ENCODE measurements at regions not wholly inside any gene's neighbourhood (a gene's known extent, or its start where the extent isn't known, plus 50 kb on each side); places are given as distances from the start of the nearest gene placed in this dataset.

- no peak overlapping the region for H2BK120ac ChIP-seq (ENCODE audit: low read depth, low read length)
- H3K56ac ChIP-seq (ENCODE audit: low read length), result no peak overlapping the region
- no peaks in the 10 kb centered on the region for H3K4me1 ChIP-seq (ENCODE audit: control insufficient read depth, low read depth, low read length)
- H3K36me3 ChIP-seq (ENCODE audit: control insufficient read depth, insufficient read depth, low read length), result no peaks in the 10 kb centered on the region
- no peak overlapping the region for H4K5ac ChIP-seq (ENCODE audit: low read length)
- no peak overlapping the region for H2BK15ac ChIP-seq (replicated peaks; ENCODE audit: low read depth)
- H3K4me2 ChIP-seq (ENCODE audit: low read length), result no peak overlapping the region
- no peak overlapping the region for H3K27ac ChIP-seq (ENCODE audit: low read depth, low read length)
- H3K23ac ChIP-seq (ENCODE audit: low read length), result no peak overlapping the region
- no peaks in the 10 kb centered on the region for H3K27me3 ChIP-seq (ENCODE audit: insufficient read depth, low read length, poor library complexity)
- H4K8ac ChIP-seq (ENCODE audit: low read depth, low read length), result no peak overlapping the region
- no CpG with 5 or more reads among the region's 3 CpGs for WGBS (ENCODE audit: extremely low coverage, insufficient coverage, low lambda C conversion rate)
- no peak overlapping the region for H2AK5ac ChIP-seq (ENCODE audit: low read length)
- no peak overlapping the region for H3K4me3 ChIP-seq (ENCODE audit: low read length)
- no peak overlapping the region for H2BK5ac ChIP-seq (ENCODE audit: low read length)
- no peak overlapping the region for H3K18ac ChIP-seq (ENCODE audit: low read length)
- DNase-seq, result no peak
- H3K79me1 ChIP-seq (ENCODE audit: low read length), result no peaks in the 10 kb centered on the region
- no peak overlapping the region for H3K4ac ChIP-seq (ENCODE audit: low read depth, low read length)
- H3K79me2 ChIP-seq (ENCODE audit: control insufficient read depth, insufficient read depth, low read length), result no peaks in the 10 kb centered on the region
- H3K9ac ChIP-seq (ENCODE audit: low read length), result no peak overlapping the region
Observed at GRCh38 chr2:75820693-75821092, 110.0 kb upstream of the GCFC2 start.

DNA sequence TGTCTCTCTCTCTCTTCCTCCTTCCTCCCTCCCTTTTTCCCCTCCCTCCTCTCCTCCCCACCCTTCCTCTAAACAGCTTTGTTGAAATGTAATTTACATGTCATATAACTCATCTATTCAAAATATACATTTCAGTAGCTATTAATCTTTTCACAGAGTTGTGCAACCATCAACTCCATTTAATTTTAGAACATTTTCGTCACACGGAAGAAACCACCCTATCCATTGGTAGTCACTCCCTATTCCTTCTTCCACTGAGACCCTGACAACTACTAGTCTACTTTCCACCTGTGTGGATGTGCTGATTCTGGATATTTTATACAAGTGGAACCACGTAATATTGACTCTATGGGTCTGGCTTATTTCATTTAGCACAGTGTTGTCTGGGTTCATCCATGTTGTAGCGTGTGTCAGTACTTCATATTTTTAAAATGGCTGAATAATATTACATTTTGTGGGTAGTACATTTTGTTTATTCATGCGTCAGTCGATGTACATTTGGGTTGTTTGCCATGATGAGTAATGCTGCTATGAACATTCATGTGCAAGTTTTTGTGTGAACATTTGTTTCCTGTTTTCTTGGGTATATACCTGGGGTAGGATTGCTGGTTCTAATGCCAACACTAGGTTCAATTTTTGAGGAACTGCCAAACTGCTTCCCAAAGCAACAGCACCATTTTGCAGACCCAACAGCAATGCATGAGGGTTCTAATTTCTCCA, 100.1 kb upstream of the GCFC2 start:
- Histone ChIP-seq H3K18ac (ENCODE audit: low read length) (no peak overlapping the region), H3K27me3 (ENCODE audit: insufficient read depth, low read length, poor library complexity) (no peaks in the 10 kb centered on the region), H2BK120ac (ENCODE audit: low read depth, low read length) (no peak overlapping the region), H3K79me2 (ENCODE audit: control insufficient read depth, insufficient read depth, low read length) (no peaks in the 10 kb centered on the region), H2BK5ac (ENCODE audit: low read length) (no peak overlapping the region), H3K79me1 (ENCODE audit: low read length) (no peaks in the 10 kb centered on the region), H3K27ac (ENCODE audit: low read depth, low read length) (no peak overlapping the region), H3K36me3 (ENCODE audit: control insufficient read depth, insufficient read depth, low read length) (no peaks in the 10 kb centered on the region), H3K4me2 (ENCODE audit: low read length) (no peak overlapping the region), H2BK15ac (replicated peaks; ENCODE audit: low read depth) (no peak overlapping the region), H4K5ac (ENCODE audit: low read length) (no peak overlapping the region), H3K4me1 (ENCODE audit: control insufficient read depth, low read depth, low read length) (no peaks in the 10 kb centered on the region), H3K9ac (ENCODE audit: low read length) (no peak overlapping the region), H3K23ac (ENCODE audit: low read length) (no peak overlapping the region), H2AK5ac (ENCODE audit: low read length) (no peak overlapping the region), H4K8ac (ENCODE audit: low read depth, low read length) (no peak overlapping the region), H3K56ac (ENCODE audit: low read length) (no peak overlapping the region), H3K4ac (ENCODE audit: low read depth, low read length) (no peak overlapping the region), H3K4me3 (ENCODE audit: low read length) (no peak overlapping the region)
- no CpG with 5 or more reads among the region's 6 CpGs for WGBS (ENCODE audit: extremely low coverage, insufficient coverage, low lambda C conversion rate)
- no peak for DNase-seq

DNA sequence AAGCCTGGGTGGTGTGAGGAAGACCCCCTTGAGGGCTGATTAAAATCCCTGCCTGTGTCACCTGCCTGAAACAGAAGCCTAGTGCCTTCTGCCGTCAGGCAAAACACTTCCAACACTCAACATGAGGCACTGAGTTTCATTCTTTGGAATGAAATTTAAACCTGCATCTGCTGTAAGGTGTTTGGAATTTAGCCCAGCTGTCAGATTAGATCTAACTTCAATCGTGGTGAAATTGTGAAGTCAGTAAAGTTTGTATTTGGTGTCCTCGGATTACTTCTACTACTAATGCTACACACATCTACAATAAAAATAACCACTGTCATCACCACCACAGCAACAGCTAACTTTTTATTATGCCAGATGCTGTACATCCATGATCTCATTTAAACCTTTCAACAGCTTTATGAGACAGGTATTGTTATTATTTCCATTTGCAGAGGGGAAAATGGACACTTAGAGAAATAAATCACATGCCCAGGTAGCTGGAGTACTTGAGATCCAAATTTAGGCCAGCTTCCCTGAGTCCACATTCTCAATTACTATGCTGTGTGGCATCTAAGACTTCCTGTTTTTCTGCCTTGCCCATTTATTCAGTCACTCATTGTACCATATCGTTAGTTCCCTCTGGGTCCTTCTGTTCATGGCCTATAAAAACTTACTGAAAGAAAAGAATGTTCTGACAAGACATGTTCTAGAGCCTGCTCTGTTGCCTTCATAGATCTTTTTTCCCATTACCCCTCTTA, 98.2 kb upstream of the GCFC2 start:
- Histone ChIP-seq H2BK15ac (replicated peaks; ENCODE audit: low read depth) (no peak overlapping the region), H3K9ac (ENCODE audit: low read length) (no peak overlapping the region), H3K36me3 (ENCODE audit: control insufficient read depth, insufficient read depth, low read length) (no peaks in the 10 kb centered on the region), H3K4ac (ENCODE audit: low read depth, low read length) (no peak overlapping the region), H3K23ac (ENCODE audit: low read length) (no peak overlapping the region), H2BK120ac (ENCODE audit: low read depth, low read length) (no peak overlapping the region), H4K8ac (ENCODE audit: low read depth, low read length) (no peak overlapping the region), H2BK5ac (ENCODE audit: low read length) (no peak overlapping the region), H3K4me3 (ENCODE audit: low read length) (no peak overlapping the region), H3K27me3 (ENCODE audit: insufficient read depth, low read length, poor library complexity) (no peaks in the 10 kb centered on the region), H3K27ac (ENCODE audit: low read depth, low read length) (no peak overlapping the region), H2AK5ac (ENCODE audit: low read length) (no peak overlapping the region), H3K18ac (ENCODE audit: low read length) (no peak overlapping the region), H4K5ac (ENCODE audit: low read length) (no peak overlapping the region), H3K79me2 (ENCODE audit: control insufficient read depth, insufficient read depth, low read length) (no peaks in the 10 kb centered on the region), H3K4me1 (ENCODE audit: control insufficient read depth, low read depth, low read length) (no peaks in the 10 kb centered on the region), H3K4me2 (ENCODE audit: low read length) (no peak overlapping the region), H3K56ac (ENCODE audit: low read length) (no peak overlapping the region), H3K79me1 (ENCODE audit: low read length) (no peaks in the 10 kb centered on the region)
- no peak for DNase-seq
- WGBS (ENCODE audit: extremely low coverage, insufficient coverage, low lambda C conversion rate), result no CpG with 5 or more reads among the region's 4 CpGs

DNA sequence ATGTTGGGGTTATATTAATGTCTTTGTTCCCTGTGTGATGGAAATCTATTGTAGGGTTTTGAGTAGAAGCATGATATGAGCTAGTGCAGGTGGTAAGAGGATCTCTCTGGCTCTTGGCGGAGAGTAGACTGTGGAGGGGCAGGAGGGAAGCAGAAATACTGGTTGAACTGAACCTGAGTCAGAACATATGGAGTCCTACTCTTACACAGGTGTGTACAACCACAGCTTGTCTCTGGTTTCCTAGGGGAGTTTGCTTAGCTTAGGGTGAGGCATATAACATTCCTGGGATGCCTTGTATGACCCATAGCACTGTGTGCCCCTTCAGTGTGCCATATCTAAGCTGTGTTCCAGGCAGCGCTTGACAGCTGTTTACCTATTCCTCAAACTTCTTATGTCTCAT, 97.3 kb upstream of the GCFC2 start:
- H3K9ac ChIP-seq (ENCODE audit: low read length), result no peak overlapping the region
- no peak overlapping the region for H4K8ac ChIP-seq (ENCODE audit: low read depth, low read length)
- H3K4ac ChIP-seq (ENCODE audit: low read depth, low read length), result no peak overlapping the region
- no peak overlapping the region for H3K27ac ChIP-seq (ENCODE audit: low read depth, low read length)
- H2BK120ac ChIP-seq (ENCODE audit: low read depth, low read length), result no peak overlapping the region
- no peak overlapping the region for H3K56ac ChIP-seq (ENCODE audit: low read length)
- H2BK15ac ChIP-seq (replicated peaks; ENCODE audit: low read depth), result no peak overlapping the region
- no peaks in the 10 kb centered on the region for H3K27me3 ChIP-seq (ENCODE audit: insufficient read depth, low read length, poor library complexity)
- H4K5ac ChIP-seq (ENCODE audit: low read length), result no peak overlapping the region
- no peaks in the 10 kb centered on the region for H3K36me3 ChIP-seq (ENCODE audit: control insufficient read depth, insufficient read depth, low read length)
- H3K18ac ChIP-seq (ENCODE audit: low read length), result no peak overlapping the region
- WGBS (ENCODE audit: extremely low coverage, insufficient coverage, low lambda C conversion rate), result no CpG with 5 or more reads among the region's 2 CpGs
- H2BK5ac ChIP-seq (ENCODE audit: low read length), result no peak overlapping the region
- no peaks in the 10 kb centered on the region for H3K79me1 ChIP-seq (ENCODE audit: low read length)
- no peak overlapping the region for H3K4me3 ChIP-seq (ENCODE audit: low read length)
- H3K79me2 ChIP-seq (ENCODE audit: control insufficient read depth, insufficient read depth, low read length), result no peaks in the 10 kb centered on the region
- H3K4me2 ChIP-seq (ENCODE audit: low read length), result no peak overlapping the region
- H3K4me1 ChIP-seq (ENCODE audit: control insufficient read depth, low read depth, low read length), result no peaks in the 10 kb centered on the region
- no peak overlapping the region for H2AK5ac ChIP-seq (ENCODE audit: low read length)
- H3K23ac ChIP-seq (ENCODE audit: low read length), result no peak overlapping the region
- no peak for DNase-seq

GRCh38 chr2:75801234-75801982, 90.7 kb upstream of the GCFC2 start:
- no CpG with 5 or more reads among the region's 2 CpGs for WGBS (ENCODE audit: extremely low coverage, insufficient coverage, low lambda C conversion rate)
- H3K79me2 ChIP-seq (ENCODE audit: control insufficient read depth, insufficient read depth, low read length), result no peaks in the 10 kb centered on the region
- H2BK120ac ChIP-seq (ENCODE audit: low read depth, low read length), result no peak overlapping the region
- H3K79me1 ChIP-seq (ENCODE audit: low read length), result no peaks in the 10 kb centered on the region
- no peak overlapping the region for H4K5ac ChIP-seq (ENCODE audit: low read length)
- no peak overlapping the region for H3K9ac ChIP-seq (ENCODE audit: low read length)
- no peak overlapping the region for H3K4me3 ChIP-seq (ENCODE audit: low read length)
- H3K56ac ChIP-seq (ENCODE audit: low read length), result no peak overlapping the region
- no peaks in the 10 kb centered on the region for H3K4me1 ChIP-seq (ENCODE audit: control insufficient read depth, low read depth, low read length)
- no peak overlapping the region for H2BK5ac ChIP-seq (ENCODE audit: low read length)
- H3K36me3 ChIP-seq (ENCODE audit: control insufficient read depth, insufficient read depth, low read length), result no peaks in the 10 kb centered on the region
- no peak overlapping the region for H3K4me2 ChIP-seq (ENCODE audit: low read length)
- H4K8ac ChIP-seq (ENCODE audit: low read depth, low read length), result no peak overlapping the region
- H3K4ac ChIP-seq (ENCODE audit: low read depth, low read length), result no peak overlapping the region
- no peak overlapping the region for H2AK5ac ChIP-seq (ENCODE audit: low read length)
- no peak overlapping the region for H3K18ac ChIP-seq (ENCODE audit: low read length)
- H3K27me3 ChIP-seq (ENCODE audit: insufficient read depth, low read length, poor library complexity), result no peaks in the 10 kb centered on the region
- no peak overlapping the region for H2BK15ac ChIP-seq (replicated peaks; ENCODE audit: low read depth)
- H3K23ac ChIP-seq (ENCODE audit: low read length), result no peak overlapping the region
- DNase-seq, result no peak
- no peak overlapping the region for H3K27ac ChIP-seq (ENCODE audit: low read depth, low read length)

All from mesendoderm (in vitro differentiated cells).